ENCODE measurements at regions not wholly inside any gene's neighbourhood (a gene's known extent, or its start where the extent isn't known, plus 50 kb on each side); places are given as distances from the start of the nearest gene placed in this dataset.

DNA sequence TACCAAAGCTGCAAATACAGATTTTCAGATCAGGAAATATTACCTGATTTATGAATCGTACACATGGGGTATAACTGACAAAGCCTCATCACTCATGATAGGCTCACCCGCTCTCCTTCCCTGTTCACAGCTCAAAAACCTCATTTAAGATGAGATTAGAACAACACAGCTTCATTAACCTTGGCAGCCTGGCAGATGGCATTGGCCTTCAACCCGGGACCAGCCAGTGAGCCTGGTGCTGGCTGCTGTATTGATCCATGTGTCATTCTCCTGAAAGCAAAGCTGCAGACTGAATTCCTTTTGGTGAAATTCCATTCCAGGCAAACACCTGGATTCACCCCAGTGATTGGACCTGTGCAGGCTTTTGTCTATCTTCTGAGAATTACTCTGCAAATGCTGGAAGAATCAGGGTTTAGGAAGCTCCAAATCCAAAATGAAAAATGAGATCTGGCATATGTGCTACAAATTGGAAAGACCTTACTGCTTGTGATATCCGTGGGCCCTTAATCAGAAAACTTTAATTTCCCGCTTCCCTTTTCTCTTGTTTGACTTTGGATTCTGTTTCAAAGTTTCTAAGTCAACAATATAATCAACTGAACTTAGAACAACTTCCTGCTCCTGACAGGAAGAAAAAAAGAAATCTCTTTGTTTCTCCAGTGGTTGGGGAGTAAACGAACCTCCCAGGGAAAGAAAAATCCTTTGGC lies 189.1 kb upstream of the KBTBD8 start:
- H3K27me3 ChIP-seq (replicated peaks; ENCODE audit: control insufficient read depth, insufficient read depth, low read length): no peaks in the 10 kb centered on the region
- no peak overlapping the region for H3K4me3 ChIP-seq (replicated peaks; ENCODE audit: low read depth, low read length)
- TF ChIP-seq, protein P1, sequence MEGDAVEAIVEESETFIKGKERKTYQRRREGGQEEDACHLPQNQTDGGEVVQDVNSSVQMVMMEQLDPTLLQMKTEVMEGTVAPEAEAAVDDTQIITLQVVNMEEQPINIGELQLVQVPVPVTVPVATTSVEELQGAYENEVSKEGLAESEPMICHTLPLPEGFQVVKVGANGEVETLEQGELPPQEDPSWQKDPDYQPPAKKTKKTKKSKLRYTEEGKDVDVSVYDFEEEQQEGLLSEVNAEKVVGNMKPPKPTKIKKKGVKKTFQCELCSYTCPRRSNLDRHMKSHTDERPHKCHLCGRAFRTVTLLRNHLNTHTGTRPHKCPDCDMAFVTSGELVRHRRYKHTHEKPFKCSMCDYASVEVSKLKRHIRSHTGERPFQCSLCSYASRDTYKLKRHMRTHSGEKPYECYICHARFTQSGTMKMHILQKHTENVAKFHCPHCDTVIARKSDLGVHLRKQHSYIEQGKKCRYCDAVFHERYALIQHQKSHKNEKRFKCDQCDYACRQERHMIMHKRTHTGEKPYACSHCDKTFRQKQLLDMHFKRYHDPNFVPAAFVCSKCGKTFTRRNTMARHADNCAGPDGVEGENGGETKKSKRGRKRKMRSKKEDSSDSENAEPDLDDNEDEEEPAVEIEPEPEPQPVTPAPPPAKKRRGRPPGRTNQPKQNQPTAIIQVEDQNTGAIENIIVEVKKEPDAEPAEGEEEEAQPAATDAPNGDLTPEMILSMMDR (IDR thresholded peaks at IDR 0.05; ENCODE audit: insufficient read depth, low read length, poor library complexity, severe bottlenecking): no peak
- H3K36me3 ChIP-seq (ENCODE audit: control insufficient read depth, insufficient read depth, low read length): no peaks in the 10 kb centered on the region
- DNase-seq (ENCODE audit: extremely low read depth, insufficient read length): no peak

DNA sequence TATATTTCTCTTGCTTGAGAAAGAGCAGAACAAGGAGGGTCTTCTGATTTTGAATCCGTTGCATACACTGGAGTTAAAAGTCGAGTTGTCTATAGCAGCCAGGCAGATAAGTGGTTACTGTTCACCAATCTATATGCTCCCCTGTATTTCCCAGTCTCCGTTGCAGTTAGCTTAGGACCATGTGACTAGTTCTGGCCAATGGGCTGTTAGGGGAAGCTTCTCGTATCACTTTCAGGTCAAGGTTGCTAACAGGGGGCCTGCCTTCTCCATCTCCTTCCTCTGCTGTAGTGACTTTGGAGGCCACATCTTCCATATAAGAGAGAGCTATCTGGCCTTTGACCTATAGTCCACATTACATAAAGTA lies 188.5 kb upstream of the KBTBD8 start:
- Histone ChIP-seq H3K4me3 (replicated peaks; ENCODE audit: low read depth, low read length) (no peak overlapping the region), H3K36me3 (ENCODE audit: control insufficient read depth, insufficient read depth, low read length) (no peaks in the 10 kb centered on the region), H3K27me3 (replicated peaks; ENCODE audit: control insufficient read depth, insufficient read depth, low read length) (no peaks in the 10 kb centered on the region)
- TF ChIP-seq, protein P1 (IDR thresholded peaks at IDR 0.05; ENCODE audit: insufficient read depth, low read length, poor library complexity, severe bottlenecking): no peak
- DNase-seq (ENCODE audit: extremely low read depth, insufficient read length): no peak

DNA sequence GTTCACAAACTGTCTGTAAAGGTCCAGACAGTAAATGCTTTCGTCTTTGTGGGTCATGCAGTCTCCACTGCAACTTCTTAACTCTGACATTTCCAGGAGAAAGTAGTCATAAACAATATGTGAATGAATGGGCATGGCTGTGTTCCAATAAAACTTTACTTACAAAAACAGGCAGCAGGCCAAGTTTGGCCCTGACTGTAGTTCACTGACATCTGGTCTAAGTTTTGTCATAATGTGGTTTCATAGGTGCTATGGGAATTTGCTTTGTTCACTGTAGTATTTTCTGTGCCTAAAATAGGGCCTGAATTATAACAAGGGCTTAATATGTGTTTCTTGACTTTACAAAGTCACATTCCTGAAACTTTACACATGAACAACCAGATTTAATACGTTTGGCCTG lies 186.0 kb upstream of the KBTBD8 start:
- TF ChIP-seq, protein P1 (IDR thresholded peaks at IDR 0.05; ENCODE audit: insufficient read depth, low read length, poor library complexity, severe bottlenecking): no peak
- Histone ChIP-seq H3K27me3 (replicated peaks; ENCODE audit: control insufficient read depth, insufficient read depth, low read length) (no peaks in the 10 kb centered on the region), H3K36me3 (ENCODE audit: control insufficient read depth, insufficient read depth, low read length) (no peaks in the 10 kb centered on the region), H3K4me3 (replicated peaks; ENCODE audit: low read depth, low read length) (no peak overlapping the region)
- no peak for DNase-seq (ENCODE audit: extremely low read depth, insufficient read length)

DNA sequence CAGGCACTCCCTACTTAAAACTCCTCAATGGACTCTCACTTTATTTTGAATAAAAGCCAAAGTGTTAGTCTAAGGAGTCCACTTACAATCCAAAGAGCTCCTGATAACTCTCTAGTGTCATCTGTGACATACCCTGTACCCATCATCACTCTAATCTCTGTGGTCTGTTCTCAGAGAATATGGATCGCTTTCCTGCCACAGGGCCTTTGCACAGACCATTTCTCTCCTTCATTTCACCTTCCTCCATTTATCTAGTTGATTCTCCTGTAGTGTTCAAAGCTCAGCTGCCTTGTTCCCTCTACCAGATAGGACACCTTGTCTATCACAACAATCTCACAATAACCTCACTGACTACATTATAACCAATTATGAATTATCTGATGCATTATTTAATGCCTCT lies 185.4 kb upstream of the KBTBD8 start:
- DNase-seq (ENCODE audit: extremely low read depth, insufficient read length): no peak
- TF ChIP-seq, protein P1 (IDR thresholded peaks at IDR 0.05; ENCODE audit: insufficient read depth, low read length, poor library complexity, severe bottlenecking): no peak
- Histone ChIP-seq H3K27me3 (replicated peaks; ENCODE audit: control insufficient read depth, insufficient read depth, low read length) (no peaks in the 10 kb centered on the region), H3K4me3 (replicated peaks; ENCODE audit: low read depth, low read length) (no peak overlapping the region), H3K36me3 (ENCODE audit: control insufficient read depth, insufficient read depth, low read length) (no peaks in the 10 kb centered on the region)

DNA sequence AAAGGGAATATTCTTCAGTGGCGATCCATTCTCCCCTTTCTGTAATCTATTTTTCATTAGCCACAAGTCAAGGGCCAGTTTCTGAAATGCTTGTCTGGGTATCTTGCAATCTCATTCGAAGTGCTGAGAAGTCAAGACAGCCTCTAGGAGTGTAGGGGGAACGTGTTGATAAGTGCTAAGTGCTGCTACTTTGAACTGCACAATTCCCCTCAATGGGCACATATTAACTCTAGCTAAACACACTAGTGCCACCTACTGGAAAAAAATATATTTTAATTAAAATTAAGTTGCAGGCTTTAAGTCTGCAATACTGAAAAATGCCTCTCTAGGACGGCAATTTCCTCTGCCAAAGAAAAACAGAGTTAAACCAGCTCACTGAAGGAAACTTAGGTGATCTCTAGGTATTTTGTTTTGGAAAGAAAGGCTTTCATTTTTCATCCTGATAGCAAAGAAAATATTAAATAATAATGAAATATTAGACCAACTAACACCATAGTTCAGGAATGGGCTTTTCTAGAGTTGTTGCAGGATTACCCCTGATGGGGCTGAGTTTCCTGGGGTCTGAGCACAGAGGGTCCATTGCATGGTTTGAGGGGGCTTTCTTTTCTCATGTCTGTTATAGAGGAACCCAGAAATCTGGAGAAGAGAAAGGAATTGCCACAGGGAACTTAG lies 181.9 kb upstream of the KBTBD8 start:
- Histone ChIP-seq H3K36me3 (ENCODE audit: control insufficient read depth, insufficient read depth, low read length) (no peaks in the 10 kb centered on the region), H3K27me3 (replicated peaks; ENCODE audit: control insufficient read depth, insufficient read depth, low read length) (no peaks in the 10 kb centered on the region)
- DNase-seq (ENCODE audit: extremely low read depth, insufficient read length): no peak

More for the DNA sequence above, 181.9 kb upstream of the KBTBD8 start:
- no peak overlapping the region for H3K4me3 ChIP-seq (replicated peaks; ENCODE audit: low read depth, low read length)
- TF ChIP-seq, protein P1 (IDR thresholded peaks at IDR 0.05; ENCODE audit: insufficient read depth, low read length, poor library complexity, severe bottlenecking): peak; percentile 35

All from GM06990 (cell line).